ENCODE measurements at regions not wholly inside any gene's neighbourhood (a gene's known extent, or its start where the extent isn't known, plus 50 kb on each side); places are given as distances from the start of the nearest gene placed in this dataset.

DNA sequence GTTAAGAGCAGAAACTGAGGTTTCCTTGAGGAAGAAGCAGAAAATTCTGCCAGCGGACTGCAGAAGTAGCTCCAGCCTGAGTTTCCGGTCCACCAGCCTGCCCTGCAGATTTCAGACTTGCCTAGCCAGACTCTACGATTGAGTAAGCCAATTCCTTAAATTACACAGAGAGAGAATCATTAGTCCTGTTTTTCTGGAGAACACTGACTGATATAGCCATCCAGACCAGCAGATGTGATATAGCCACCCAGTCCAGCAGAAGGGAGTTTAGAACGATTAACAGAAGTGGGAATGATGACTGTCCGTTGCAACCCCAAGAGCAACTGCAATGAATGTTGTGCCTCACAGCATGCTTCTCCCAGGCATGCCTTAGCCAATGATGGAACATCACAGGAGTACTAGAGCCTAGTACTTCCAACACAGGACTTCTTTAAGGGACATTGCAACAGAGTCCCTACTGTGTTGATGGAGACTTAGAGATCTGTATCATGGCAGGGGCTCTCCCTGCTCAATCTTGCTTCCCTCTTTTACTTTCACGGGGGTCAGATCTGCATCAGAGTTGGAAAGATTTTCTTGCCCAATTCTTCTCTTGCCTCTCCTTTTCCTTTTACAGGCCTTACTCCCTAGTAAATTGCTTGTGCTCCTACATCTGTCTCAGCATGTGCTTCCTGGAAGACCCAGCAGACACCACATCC, 264.6 kb upstream of the CLNK start:
- Histone ChIP-seq H3K36me3 (replicated peaks in 1 of 2; ENCODE audit: control insufficient read depth in 1 of 2, insufficient read depth in 2 of 2, low read length in 1 of 2) (no peaks in the 10 kb centered on the region), H2AFZ (ENCODE audit: low read depth) (no peak overlapping the region), H3K79me2 (ENCODE audit: insufficient read depth) (no peaks in the 10 kb centered on the region), H3K4me1 (ENCODE audit: control insufficient read depth in 1 of 2, insufficient read depth in 2 of 2, low read depth in 1 of 2, low read length in 1 of 2) (no peaks in the 10 kb centered on the region), H3K4me3 (ENCODE audit: low read depth in 2 of 2, low read length in 1 of 2) (no peak overlapping the region), H3K4me2 (no peak overlapping the region), H3K9me2 (no peaks in the 10 kb centered on the region), H3K9ac (no peak overlapping the region), H3K27ac (ENCODE audit: low read depth in 2 of 2, low read length in 1 of 2) (no peak overlapping the region), H3F3A (replicated peaks; ENCODE audit: insufficient read depth) (no peaks in the 10 kb centered on the region), H3K9me3 (no peaks in the 10 kb centered on the region), H4K20me1 (ENCODE audit: insufficient read depth) (no peaks in the 10 kb centered on the region), H3K27me3 (ENCODE audit: insufficient read depth) (no peaks in the 10 kb centered on the region)
- 21% methylated on average over 6 of the region's 6 CpGs for WGBS (ENCODE audit: low lambda C conversion rate)
- ChIA-PET CTCF (no interaction called here), POLR2A (no interaction called here)
- DNase-seq: no peak
- TF ChIP-seq GABPA (IDR thresholded peaks at IDR 0.05; ENCODE audit: low read depth) (no peak), ELF1 (IDR thresholded peaks at IDR 0.05) (no peak), SIN3A (IDR thresholded peaks at IDR 0.05; ENCODE audit: borderline replicate concordance, low read depth, low read length) (no peak), GATA2 (CRISPR knock-in tag; IDR thresholded peaks at IDR 0.05) (no peak), YY1 (IDR thresholded peaks at IDR 0.05; ENCODE audit: low read depth) (no peak)

DNA sequence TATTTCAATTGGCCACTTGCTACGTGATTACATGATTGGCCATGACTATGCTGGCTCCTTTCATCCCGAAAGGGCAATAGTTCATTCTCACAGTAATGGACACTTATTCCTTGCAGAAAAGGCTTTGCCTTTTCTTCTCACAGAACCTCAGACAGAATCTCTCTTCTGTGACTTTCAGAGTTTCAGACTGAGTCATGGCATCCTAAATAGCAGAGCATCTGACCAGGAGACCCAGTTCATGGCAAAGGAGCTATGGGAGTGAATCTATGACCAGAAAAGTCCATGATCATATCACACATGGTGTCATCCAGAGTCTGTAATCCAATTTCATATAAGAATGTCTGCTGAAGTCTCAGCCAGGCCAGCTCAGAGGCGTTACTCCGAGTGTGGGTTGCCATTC, 263.3 kb upstream of the CLNK start:
- ChIA-PET CTCF (interaction anchor here (0.6 kb wide), 1 partner anchor 73 kb away, joined by 3 read pairs; no protein-coding TSS in a partner anchor), POLR2A (no interaction called here)
- no peaks in the 10 kb centered on the region for H4K20me1 ChIP-seq (ENCODE audit: insufficient read depth)
- H2AFZ ChIP-seq (ENCODE audit: low read depth): no peak overlapping the region
- H3K27me3 ChIP-seq (ENCODE audit: insufficient read depth): no peaks in the 10 kb centered on the region
- H3K79me2 ChIP-seq (ENCODE audit: insufficient read depth): no peaks in the 10 kb centered on the region
- no peaks in the 10 kb centered on the region for H3F3A ChIP-seq (replicated peaks; ENCODE audit: insufficient read depth)
- TF ChIP-seq EP300 (IDR thresholded peaks at IDR 0.05; ENCODE audit: borderline replicate concordance in 1 of 2, low read depth in 1 of 2, low read length in 1 of 2) (no peak), RAD21 (IDR thresholded peaks at IDR 0.05; ENCODE audit: low read length) (no peak), CHD2 (IDR thresholded peaks at IDR 0.05; ENCODE audit: low read length, partially characterized antibody) (no peak), TEAD4 (IDR thresholded peaks at IDR 0.05; ENCODE audit: borderline replicate concordance, insufficient read depth) (no peak), RFX5 (IDR thresholded peaks at IDR 0.05; ENCODE audit: low read length) (no peak), TAF1 (IDR thresholded peaks at IDR 0.05; ENCODE audit: borderline replicate concordance, low read depth, low read length) (no peak), MEF2A (IDR thresholded peaks at IDR 0.05; ENCODE audit: borderline replicate concordance, low read depth) (no peak), EZH2phosphoT487 (IDR thresholded peaks at IDR 0.05; ENCODE audit: borderline replicate concordance, low read depth) (no peak)
- TF ChIP-seq, protein P1, sequence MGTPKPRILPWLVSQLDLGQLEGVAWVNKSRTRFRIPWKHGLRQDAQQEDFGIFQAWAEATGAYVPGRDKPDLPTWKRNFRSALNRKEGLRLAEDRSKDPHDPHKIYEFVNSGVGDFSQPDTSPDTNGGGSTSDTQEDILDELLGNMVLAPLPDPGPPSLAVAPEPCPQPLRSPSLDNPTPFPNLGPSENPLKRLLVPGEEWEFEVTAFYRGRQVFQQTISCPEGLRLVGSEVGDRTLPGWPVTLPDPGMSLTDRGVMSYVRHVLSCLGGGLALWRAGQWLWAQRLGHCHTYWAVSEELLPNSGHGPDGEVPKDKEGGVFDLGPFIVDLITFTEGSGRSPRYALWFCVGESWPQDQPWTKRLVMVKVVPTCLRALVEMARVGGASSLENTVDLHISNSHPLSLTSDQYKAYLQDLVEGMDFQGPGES (IDR thresholded peaks at IDR 0.05; ENCODE audit: low read depth, low read length): no peak
- H3K9ac ChIP-seq: no peak overlapping the region
- no peaks in the 10 kb centered on the region for H3K36me3 ChIP-seq (replicated peaks in 1 of 2; ENCODE audit: control insufficient read depth in 1 of 2, insufficient read depth in 2 of 2, low read length in 1 of 2)
- H3K4me3 ChIP-seq (ENCODE audit: low read depth in 2 of 2, low read length in 1 of 2): no peak overlapping the region
- H3K4me1 ChIP-seq (ENCODE audit: control insufficient read depth in 1 of 2, insufficient read depth in 2 of 2, low read depth in 1 of 2, low read length in 1 of 2): no peaks in the 10 kb centered on the region
- H3K4me2 ChIP-seq: no peak overlapping the region
- no peaks in the 10 kb centered on the region for H3K9me3 ChIP-seq
- H3K27ac ChIP-seq (ENCODE audit: low read depth in 2 of 2, low read length in 1 of 2): no peak overlapping the region
- no peak for DNase-seq
- 0% methylated on average over 4 of the region's 4 CpGs for WGBS (ENCODE audit: low lambda C conversion rate)
- H3K9me2 ChIP-seq: no peaks in the 10 kb centered on the region

Data from SK-N-SH (cell line).